GM19397 (cell line): ENCODE measurements at regions not wholly inside any gene's neighbourhood (a gene's known extent, or its start where the extent isn't known, plus 50 kb on each side); places are given as distances from the start of the nearest gene placed in this dataset.
"Not testable (repeated sequence)": the region's sequence is repeated elsewhere in the genome, so short reads cannot be mapped to it uniquely, and the experiment has no call there.

Source experiments
- ATAC-seq: cut with Tn5 transposase; IDR thresholded peaks from one replicate; pipeline ENCODE4 v1.9.1; 2021; ENCODE audit warnings: mild to moderate bottlenecking, moderate library complexity; ENCODE audit not compliant: unreplicated experiment

DNA sequence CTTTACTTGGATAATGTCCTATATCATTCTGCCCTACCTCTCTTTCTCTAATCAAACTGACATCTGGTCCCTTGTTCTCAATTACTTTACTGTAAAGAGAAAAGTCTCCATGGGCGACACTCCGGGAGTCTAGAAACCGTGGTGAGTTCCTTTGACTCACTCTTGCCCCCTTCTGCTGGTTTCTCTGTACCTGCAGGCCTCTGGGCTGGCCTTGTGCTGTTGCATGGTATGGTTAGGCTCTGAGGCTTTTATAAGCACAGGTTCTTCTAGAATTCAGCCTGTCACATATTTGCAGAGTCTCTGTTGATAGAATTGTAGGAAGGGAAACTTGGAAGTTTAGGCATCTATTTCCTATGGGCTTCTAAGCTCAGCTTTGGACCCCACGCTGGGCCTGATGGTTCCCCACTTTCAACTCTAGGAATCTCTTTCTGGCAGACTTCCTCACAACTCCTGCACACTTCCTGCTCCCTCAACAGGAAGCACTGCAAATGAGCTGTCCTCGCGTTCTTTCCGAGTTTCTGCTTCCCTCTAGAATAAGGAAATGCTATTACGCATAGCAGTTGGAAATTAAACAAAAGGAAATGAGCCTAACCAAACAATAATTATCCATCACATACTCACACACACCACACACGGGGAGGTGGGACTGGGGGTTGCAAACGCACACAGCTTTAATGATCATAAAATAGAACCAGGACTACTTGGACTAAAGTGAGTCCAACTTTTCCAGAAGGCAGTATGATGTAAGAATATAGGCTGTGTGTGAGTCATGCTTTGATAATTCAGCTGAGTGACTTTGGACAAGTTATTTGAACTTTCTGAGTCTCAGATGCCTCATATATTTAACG, 683.3 kb downstream of the QKI start:
- ATAC-seq, result no peak

DNA sequence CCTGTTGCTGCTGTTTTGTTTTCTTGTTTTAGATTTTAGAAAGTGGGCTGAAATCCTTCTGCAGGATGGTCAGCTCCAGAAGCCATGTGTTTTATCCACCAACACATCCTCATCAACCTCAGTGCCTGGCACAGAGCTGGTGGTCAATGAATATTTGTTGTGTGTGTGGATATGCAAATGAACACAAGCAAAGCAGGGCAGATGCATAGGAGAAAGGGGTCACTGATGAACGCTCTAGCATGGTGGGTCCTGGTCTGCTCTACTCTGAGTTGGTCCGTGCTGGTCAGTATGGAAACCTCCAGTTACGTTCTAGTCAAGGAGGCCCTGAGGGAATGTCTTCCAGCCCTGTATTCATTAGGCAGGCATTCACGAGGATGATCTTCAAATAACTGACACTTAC, 682.5 kb downstream of the QKI start:
- ATAC-seq, result no peak

DNA sequence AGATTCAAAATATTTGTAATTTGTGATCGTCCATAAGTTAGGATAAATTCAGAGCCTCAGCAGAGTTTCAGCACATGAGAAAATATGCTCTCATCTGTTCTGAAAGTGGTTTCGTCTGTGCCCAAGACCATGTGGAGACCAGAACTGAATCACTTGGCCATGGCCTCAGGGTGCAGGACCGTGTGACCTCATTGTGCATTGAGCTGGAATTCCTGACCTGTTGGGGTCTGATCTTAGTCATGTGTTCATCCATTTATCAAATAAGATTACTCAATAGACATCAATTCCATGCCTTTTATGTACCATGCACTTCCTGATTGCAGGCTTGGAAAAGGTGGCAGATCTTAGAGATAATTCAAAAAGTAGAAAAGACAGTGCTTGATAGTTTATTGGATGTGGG, 680.5 kb downstream of the QKI start:
- no peak for ATAC-seq

DNA sequence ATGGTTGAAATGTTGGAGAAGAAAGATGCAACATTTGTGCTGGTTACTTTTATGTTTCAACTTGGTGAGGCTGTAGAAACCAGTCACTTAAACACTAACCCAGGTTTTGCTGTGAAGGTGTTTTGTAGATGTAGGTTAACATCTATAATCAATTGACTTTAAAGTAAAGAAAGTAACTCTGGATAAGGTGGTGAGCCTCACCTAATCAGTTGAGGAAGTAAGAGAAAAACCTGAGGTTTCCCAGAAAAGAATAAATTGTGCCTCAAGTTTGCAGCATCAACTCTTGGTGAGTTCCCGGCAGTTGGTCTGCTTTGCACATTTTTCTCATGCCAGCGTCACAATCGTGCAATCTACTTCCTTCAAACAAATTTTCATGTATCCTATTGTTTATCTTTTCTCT, 673.4 kb downstream of the QKI start:
- no peak for ATAC-seq

GRCh38 chr6:164087211-164087610, 672.7 kb downstream of the QKI start:
- ATAC-seq, result no peak

DNA sequence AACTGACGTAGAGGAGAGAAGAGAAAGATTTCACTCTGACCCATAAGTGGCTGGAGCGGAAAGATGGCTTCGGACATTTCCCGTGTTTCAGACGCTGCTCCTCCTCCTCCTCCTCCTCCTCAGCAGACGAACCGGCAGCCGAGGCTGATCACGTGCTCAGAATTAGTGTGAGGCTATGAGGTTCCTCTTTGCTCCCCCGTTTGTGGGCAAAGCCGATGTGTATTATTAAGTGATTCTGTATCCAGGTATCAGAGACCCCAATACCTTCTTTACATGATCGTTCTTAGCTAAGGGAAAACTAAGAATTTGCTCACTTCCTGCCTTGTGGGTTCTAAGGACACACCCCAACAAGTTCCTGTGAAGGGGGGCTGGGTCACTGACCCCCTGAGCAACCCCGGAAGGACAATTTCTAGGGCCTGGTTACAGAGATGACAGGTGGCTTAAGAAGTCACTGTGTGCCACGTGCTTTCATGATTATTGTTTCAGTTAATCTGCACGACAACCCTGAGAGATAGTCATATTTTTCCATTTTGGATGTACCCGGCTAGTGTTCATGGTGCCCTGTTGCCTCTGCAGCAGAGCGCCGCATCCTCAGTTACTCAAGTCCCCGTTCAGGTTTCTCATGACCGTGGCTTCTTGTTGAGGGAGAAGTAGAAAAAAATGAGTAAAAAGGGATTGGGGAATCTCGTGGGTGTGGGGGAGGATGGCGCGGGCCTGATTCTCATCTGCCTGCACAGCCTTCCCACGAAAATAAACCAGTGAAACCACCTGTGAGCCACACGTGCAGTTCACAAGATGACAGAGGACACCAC, 671.8 kb downstream of the QKI start:
- ATAC-seq, result no peak

DNA sequence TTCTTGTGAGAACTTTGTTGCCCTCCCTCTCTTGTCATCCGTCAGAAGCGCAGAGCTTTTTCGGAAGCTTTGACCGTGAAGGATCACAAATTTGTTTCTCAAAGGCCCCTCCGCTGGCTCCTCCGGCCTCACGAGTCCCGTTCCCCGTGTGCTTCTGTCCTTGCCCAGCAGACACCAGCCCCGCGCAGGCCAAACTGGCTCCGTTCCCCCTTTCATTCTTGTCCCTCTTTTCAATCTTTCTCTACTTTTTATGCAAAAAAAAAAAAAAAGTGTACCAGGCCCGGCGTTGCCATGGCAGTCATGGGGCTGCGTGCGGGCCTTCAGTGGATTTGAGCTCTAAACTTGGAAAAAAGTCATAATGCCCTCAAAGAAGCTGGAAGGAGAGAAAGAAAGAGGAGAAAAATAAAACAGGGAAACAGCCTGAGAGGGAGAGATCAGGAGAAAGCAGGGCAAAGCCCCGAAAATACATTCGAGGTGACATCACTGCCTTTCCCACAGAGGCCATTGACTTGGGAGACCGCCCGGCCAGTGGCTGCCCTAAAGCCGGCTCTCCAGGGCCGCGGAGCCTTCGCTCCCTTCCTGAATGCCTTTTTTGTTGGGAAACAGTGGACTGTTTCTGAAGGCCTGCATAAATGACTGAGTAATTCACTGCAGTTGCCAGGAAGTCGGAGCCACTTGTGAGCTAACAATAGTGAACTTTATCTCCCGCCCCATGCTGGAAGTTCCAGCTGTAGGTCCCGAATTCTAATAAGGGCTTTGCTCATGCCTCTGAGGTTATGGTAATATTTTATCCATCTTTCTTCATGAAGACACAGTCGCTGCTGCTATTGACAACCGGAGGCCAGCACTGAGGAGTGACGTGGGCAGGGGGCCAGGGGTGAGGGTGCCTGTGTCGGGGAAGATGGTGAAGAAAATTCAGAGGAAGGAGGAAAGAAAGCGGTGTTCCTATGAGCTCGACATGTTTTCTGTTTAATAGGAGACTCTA, 670.9 kb downstream of the QKI start:
- no peak for ATAC-seq

- ATAC-seq, result no peak
These were observed 664.7 kb downstream of the QKI start for GRCh38 chr6:164079275-164079600.

DNA sequence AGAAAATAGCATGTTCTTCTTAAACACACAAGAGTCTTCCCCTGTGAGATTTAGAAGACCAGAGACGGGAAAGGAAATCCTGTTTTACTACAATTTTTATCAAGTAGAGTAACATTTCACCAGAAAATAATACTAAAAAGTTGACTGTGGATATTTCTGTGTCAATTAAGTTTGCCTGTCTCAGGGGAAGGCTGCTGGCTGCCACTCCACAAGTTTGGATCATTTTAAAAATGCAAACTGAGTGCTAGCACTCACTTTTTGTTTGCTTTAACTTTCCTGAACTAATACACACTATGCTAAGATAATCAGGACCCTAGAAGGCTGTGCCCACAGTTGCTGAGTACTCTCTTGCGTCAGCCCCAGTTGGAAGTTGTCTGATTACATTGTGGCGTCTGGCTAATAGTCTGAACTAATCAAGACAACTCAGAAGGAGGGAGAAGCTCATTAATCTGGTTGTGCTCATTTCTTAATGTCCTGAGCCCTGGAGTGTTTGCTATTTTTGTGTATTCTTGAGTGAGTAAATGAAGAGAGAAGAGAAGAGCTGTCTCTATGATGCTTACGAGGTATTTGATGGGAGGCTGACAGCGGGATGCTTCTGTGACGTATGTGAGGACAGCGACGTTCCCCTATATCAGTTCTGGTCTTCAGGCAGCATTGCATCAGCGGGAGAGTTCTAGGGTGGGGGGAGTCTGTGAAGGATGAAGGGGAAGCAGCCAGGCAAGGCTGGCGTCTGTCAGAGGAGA, 664.2 kb downstream of the QKI start:
- no peak for ATAC-seq

- not testable (repeated sequence) for ATAC-seq
These were observed 662.5 kb downstream of the QKI start for GRCh38 chr6:164076818-164077532.

GRCh38 chr6:164075981-164076615, 661.6 kb downstream of the QKI start:
- no peak for ATAC-seq

DNA sequence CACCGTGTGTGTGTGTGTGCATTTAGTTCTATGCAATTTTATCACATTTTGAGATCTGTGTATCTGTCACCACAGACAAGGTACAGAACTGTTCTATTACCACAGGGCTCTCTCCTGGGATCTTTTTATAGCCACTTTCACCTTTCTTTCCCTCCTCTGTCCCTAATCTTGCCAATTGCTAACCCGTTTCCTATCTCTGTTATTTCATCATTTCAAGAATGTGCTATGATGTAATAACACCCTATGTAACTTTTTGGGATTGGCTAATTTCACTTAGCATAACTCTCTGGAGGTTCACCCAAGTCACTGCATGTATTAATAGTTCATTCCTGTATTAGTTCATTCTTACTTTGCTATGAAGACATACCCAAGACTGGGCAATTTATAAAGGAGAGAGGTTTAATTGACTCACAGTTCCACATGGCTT, 657.7 kb downstream of the QKI start:
- no peak for ATAC-seq

DNA sequence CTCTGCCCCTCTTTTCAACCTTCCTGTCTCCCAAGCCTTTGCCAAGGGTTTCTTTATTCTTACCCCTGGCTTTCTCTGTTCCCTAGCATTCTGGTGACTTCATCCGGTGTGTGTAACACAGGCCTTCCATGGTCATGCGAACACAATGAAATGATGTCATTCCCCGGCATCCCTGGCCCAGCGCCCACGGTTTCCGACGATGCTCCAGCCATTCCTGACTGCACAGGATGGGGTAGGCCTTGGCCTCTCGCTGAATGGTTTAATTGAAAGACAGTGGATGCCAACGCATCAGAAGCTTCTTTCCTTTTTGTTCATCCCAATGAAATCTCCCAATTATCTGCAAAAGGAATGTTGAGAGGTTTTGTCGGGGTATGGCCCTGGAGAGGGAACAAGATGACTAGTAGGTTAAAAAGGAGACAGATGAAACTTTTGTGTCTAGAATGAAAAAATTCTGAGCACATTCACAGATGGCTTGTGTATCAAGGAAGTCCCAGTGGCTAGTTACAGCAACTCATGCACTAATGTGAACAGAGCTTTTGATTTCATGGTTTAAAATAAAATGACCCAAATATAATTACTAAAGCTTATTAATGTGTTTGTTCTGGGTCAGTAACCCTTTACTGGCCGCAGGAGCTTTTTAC, 655.0 kb downstream of the QKI start:
- no peak for ATAC-seq

- no peak for ATAC-seq
These were observed 654.0 kb downstream of the QKI start for GRCh38 chr6:164068527-164068926.

GRCh38 chr6:164066766-164067165, 652.2 kb downstream of the QKI start:
- no peak for ATAC-seq

GRCh38 chr6:164066335-164066734, 651.8 kb downstream of the QKI start:
- no peak for ATAC-seq

GRCh38 chr6:164063346-164063745, 648.8 kb downstream of the QKI start:
- ATAC-seq, result no peak

DNA sequence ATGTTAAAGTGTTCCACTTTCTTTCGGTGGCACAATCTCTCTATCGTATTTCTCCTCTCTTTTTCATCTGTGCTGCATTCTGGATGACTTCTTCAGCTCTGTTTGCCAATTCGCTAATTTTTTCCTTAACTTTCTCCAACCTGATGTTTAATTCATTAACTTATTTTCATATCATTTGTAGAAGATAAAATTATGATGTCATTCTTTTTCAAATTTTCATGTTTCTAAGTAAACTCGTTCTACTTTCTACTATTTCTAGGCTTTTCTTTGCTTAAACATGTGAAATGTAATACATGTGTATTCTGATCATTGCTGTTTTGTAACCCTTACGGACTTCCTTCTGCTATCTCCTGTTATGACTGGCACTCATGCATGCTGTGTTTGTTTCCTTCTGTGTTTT, 648.4 kb downstream of the QKI start:
- no peak for ATAC-seq

- no peak for ATAC-seq
These were observed 643.4 kb downstream of the QKI start for GRCh38 chr6:164057876-164058275.
